ENCODE measurements at regions not wholly inside any gene's neighbourhood (a gene's known extent, or its start where the extent isn't known, plus 50 kb on each side); places are given as distances from the start of the nearest gene placed in this dataset.
"Not testable (repeated sequence)": the region's sequence is repeated elsewhere in the genome, so short reads cannot be mapped to it uniquely, and the experiment has no call there.

DNA sequence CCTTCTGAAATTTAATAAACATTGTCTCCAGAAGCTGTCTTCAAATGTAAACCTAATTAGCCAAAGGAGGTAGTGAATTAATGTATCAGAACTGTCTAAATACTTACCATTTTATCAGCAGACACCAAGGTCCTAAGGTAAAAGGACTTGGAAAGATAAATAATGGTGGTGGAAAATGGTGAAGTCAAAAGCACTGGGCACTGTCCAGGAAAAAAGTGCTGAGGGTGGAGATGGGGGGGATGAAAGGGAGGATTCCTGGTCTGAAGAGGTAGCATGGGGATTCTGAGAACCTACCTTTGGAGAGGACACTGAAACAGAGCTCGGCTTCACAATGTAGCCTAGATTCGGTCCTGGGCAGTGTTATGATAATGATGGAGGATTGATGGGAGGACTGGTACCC is 149.0 kb upstream of the DPH6 start:
- TF ChIP-seq, protein P1, sequence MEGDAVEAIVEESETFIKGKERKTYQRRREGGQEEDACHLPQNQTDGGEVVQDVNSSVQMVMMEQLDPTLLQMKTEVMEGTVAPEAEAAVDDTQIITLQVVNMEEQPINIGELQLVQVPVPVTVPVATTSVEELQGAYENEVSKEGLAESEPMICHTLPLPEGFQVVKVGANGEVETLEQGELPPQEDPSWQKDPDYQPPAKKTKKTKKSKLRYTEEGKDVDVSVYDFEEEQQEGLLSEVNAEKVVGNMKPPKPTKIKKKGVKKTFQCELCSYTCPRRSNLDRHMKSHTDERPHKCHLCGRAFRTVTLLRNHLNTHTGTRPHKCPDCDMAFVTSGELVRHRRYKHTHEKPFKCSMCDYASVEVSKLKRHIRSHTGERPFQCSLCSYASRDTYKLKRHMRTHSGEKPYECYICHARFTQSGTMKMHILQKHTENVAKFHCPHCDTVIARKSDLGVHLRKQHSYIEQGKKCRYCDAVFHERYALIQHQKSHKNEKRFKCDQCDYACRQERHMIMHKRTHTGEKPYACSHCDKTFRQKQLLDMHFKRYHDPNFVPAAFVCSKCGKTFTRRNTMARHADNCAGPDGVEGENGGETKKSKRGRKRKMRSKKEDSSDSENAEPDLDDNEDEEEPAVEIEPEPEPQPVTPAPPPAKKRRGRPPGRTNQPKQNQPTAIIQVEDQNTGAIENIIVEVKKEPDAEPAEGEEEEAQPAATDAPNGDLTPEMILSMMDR (IDR thresholded peaks at IDR 0.05; ENCODE audit: low read depth, low read length, missing control alignments), result no peak
- no peak overlapping the region for H3K4me3 ChIP-seq (ENCODE audit: low read depth, low read length)
- DNase-seq (ENCODE audit: low read depth), result no peak
- in situ Hi-C loops (cut with HindIII; ENCODE audit: low sequenced_read_pairs), result no loop called here

- in situ Hi-C loops (cut with HindIII; ENCODE audit: low sequenced_read_pairs), result no loop called here
- DNase-seq (ENCODE audit: low read depth), result peak; percentile 33
- TF ChIP-seq, protein P1 (IDR thresholded peaks at IDR 0.05; ENCODE audit: low read depth, low read length, missing control alignments), result no peak
- H3K4me3 ChIP-seq (ENCODE audit: low read depth, low read length), result no peak overlapping the region
Measured at GRCh38 chr15:35696767-35697231, 150.8 kb upstream of the DPH6 start.

- DNase-seq (ENCODE audit: low read depth), result no peak
- in situ Hi-C loops (cut with HindIII; ENCODE audit: low sequenced_read_pairs), result no loop called here
- TF ChIP-seq, protein P1 (IDR thresholded peaks at IDR 0.05; ENCODE audit: low read depth, low read length, missing control alignments), result peak; percentile 8
- H3K4me3 ChIP-seq (ENCODE audit: low read depth, low read length), result no peak overlapping the region
Measured at GRCh38 chr15:35697549-35698299, 151.8 kb upstream of the DPH6 start.

- in situ Hi-C loops (cut with HindIII; ENCODE audit: low sequenced_read_pairs), result no loop called here
- TF ChIP-seq, protein P1 (IDR thresholded peaks at IDR 0.05; ENCODE audit: low read depth, low read length, missing control alignments), result no peak
Measured at GRCh38 chr15:35698331-35698730, 152.4 kb upstream of the DPH6 start.

DNA sequence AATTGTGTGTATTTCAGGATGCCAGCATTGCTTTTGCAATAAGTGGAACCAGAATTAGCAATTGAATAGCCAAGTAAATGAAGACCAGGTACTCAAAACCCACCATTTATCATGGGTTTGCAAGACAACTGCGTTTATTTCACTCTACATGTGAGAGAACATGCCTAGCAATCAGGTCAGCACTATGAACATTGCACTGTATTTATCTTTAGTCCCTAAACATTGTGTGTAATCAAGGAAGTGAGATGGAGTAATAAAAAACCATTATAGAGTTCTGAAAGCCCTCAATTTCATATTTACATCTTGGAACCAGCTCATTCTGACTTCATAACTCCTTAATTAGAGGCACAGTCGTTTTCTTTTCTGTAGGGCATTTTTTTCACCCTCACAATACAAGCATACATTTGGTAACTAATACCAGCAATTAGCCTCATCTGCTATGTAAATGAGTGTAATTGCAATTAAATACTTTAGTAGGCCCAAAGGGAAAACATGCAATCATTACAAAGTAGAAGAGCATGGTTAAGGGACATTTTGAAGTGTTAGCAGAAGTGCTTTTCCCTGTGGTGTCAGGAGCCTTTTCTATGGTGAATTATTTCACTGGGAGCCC is 153.1 kb upstream of the DPH6 start:
- TF ChIP-seq, protein P1 (IDR thresholded peaks at IDR 0.05; ENCODE audit: low read depth, low read length, missing control alignments), result no peak
- H3K4me3 ChIP-seq (ENCODE audit: low read depth, low read length), result no peak overlapping the region
- in situ Hi-C loops (cut with HindIII; ENCODE audit: low sequenced_read_pairs), result no loop called here
- no peak for DNase-seq (ENCODE audit: low read depth)

More at GRCh38 chr15:35698331-35698730, 152.4 kb upstream of the DPH6 start:
- no peak for DNase-seq (ENCODE audit: low read depth)
- no peak overlapping the region for H3K4me3 ChIP-seq (ENCODE audit: low read depth, low read length)

DNA sequence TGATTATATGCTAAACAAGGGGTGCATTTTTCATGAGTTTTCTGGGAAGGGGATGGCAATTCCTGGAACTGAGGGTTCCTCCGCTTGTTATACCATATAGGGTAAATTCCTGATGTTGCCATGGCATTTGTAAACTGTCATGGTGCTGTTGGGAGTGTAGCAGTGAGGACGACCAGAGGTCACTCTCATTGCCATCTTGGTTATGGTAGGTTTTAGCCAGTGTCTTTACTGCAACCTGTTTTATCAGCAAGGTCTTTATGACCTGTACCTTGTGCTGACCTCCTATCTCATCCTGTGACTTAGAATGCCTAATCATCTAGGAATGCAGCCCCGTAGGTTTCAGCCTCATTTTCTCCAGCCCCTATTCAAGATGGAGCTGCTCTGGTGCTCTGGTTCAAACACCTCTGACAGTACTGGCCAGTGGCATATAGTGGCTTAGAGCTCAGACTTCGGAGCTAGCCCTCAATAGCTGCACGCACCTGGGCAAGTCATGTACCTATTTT is 154.2 kb upstream of the DPH6 start:
- DNase-seq (ENCODE audit: low read depth); H3K4me3 ChIP-seq (ENCODE audit: low read depth, low read length); in situ Hi-C loops (cut with HindIII; ENCODE audit: low sequenced_read_pairs): not testable (repeated sequence)
